SH-SY5Y (cell line): ENCODE measurements at regions not wholly inside any gene's neighbourhood (a gene's known extent, or its start where the extent isn't known, plus 50 kb on each side); places are given as distances from the start of the nearest gene placed in this dataset.

Source experiments
- GATA2 ChIP-seq: IDR thresholded peaks from 2 replicates; pipeline ENCODE4 v1.6.1; 2011; ENCODE audit warnings: mild to moderate bottlenecking, low read depth, low read length
- GATA3 ChIP-seq: IDR thresholded peaks from 2 replicates; pipeline ENCODE4 v1.6.1; 2011; ENCODE audit warnings: low read depth, mild to moderate bottlenecking, low read length, moderate library complexity

DNA sequence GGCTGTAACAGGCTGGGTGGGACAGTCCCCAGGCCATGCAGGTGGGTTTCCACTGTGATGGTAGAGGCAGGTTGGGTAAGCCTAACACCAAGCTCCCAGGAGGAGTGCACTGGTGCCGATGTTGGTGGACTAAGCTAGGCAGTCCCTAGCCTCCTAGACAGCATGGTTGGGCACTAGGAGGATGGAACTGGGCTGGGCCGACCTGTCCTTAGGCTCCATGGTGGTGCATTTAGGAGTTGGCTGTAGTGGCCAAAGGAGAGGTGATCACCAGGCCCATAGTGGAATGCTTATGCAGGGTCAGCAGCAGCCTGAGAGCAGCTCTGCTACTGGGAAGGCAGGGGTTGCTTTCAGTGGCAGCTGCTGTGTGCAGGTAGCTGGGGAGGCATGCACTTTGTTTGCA lies 247.7 kb upstream of the CNTNAP2 start:
- TF ChIP-seq GATA3 = no peak
- no peak for TF ChIP-seq GATA2

DNA sequence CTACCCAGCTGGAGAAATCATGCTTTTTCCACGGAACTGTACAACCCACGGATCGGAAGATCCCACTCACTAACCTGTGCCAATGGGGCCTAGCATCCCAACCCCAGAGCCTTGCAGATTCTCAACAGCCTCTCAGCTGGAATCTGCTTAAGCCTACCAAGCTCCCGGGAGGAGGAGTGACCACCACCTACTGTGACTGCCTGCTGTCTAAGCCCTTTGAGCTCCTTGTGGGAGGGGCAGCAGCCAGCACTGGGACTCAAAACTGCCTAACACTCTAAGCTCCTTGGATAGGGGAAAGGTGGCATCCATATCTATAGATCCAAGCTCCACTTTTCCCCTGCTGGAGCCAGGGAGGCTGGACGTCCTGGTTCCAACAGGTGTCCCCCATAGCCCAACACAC lies 254.4 kb upstream of the CNTNAP2 start:
- TF ChIP-seq GATA3 (no peak), GATA2 (no peak)

DNA sequence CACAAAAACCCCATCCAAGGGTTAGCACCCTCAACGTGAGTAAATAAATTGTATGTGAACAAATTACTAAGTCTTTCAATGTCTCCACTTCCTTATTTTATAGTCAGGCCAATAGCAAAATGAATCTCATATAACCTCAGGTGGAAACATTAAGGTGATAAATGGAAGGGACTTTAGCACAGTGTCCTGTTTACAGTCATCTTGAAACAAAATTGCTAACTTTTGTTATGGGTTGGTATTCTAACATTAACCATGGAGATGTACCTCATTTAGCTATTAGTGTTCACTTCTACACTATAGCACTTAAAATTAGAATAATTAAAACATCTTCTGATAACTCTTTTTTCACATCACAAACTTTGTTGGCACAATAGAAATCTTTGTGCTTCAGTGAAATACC lies 255.8 kb upstream of the CNTNAP2 start:
- TF ChIP-seq GATA2 (no peak), GATA3 (no peak)

DNA sequence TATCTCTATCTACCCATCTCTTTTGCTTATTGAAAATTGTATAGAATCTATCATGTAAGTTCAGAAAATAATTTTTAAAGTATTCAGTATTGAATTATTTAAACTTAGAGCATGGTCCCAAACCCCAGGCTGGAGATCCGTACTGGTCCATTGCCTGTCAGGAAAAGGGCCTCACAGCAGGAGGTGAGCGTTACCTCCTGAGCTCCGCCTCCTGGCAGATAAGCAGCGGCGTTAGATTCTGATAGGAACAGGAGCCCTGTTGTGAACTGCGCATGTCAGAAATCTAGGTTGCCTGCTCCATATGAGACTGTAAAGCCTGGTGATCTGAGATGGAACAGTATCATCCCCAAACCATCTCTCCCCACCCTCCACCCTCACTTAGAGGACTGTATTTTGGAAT lies 266.0 kb upstream of the CNTNAP2 start:
- TF ChIP-seq GATA3 (no peak), GATA2 (no peak)

DNA sequence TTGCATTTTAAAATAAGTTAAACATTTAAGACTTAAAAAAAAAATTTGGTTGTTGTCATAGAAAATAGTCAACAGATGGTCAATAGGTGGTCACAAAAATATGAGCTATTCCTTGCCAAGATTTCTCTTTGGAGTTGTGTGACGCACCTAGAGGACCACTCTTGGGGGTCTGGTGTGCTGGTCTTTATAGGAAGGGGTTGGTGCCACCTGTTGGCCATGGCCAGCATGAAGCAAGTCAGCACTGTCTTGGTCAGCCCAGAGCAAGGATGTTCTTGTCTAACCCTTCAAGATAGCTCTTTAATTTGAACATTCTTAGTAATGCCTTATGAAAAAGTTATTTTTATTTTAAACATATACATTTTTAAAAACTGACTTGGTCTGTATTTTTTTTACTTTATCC lies 267.9 kb upstream of the CNTNAP2 start:
- TF ChIP-seq GATA2 (no peak), GATA3 (no peak)

DNA sequence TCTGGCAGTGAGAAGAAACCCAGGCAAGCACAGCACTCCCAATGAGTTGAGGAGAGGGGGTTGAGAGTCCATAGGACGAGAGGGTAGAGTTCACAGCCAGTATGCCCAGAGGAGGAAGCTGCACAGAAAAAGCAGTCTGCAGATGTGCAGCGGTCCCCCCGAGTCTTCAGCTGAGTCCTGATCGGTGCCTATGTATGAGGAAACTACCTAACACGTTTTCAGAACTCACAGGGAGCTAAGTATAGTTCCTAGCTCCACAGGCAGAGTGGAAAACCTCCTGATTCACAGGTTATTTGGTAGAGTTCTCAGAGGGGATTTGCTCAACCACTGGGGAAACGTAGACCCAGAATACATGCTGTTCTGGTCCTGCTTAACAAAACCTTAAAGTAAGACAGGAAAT lies 271.3 kb upstream of the CNTNAP2 start:
- no peak for TF ChIP-seq GATA3
- no peak for TF ChIP-seq GATA2

DNA sequence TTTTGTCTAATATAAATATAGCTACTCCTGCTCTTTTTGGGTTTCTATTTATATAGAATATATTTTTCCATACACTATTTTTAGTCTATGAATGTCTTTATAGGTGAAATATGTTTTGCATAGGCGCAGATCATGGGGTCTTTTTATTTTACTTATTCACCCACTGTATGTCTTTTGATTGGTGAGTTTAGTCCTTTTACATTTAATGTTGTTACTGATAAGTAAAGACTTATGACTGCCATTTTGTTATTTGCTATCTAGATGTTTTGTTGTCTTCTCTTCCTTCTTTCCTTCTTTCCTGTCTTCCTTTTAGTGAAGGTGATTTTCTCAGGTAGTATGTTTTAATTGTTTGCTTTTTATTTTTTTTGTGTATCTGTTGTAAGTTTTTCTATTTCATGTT lies 276.8 kb upstream of the CNTNAP2 start:
- TF ChIP-seq GATA3 (no peak), GATA2 (no peak)

DNA sequence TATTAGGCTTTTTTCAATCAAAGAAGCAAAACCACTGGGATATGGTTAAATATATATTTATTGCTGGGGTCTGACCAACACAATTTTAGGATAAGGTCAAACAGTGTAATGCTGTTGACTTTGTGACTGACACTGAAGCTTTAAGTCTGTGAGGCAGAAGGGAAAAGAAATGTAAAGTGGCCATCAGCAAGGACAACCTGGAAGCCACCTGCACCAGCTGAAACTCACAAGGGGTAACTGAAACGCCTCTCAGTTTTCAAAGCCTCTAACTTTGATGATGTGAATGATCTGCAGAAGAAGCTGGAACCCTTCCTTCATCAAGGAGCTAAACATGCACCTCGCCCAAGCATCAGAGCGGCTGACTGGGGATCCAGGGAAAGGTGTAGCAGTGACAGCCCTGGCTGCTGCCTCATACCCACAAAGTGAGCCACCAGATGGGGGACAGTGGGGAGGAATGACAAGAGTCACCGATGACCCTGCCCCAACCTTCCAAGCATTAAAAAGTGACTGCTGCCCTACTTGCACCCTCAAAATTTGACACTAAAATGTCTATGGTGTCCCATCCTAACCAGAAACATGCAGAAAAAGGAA lies 284.9 kb upstream of the CNTNAP2 start:
- TF ChIP-seq GATA3 (no peak), GATA2 (no peak)

DNA sequence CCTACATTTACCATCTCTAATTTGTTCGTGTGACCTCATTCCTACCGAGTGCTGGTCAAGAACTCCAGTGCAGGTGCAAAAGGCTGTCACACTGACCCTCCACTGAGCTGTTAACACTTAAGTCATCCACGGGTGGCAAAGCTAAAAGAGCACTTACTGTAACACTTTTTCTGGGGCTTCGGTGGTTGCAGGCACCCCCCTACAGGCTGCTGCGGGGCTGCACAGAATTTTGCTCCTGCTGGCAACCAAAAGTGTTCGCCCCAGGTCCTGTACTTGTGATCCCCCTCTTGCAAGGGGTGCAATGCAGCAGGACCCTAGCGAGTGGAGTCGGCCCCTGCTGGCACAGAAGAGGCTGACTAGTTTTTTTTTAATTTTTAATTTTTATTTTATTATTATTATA lies 298.9 kb upstream of the CNTNAP2 start:
- TF ChIP-seq GATA2 = no peak

DNA sequence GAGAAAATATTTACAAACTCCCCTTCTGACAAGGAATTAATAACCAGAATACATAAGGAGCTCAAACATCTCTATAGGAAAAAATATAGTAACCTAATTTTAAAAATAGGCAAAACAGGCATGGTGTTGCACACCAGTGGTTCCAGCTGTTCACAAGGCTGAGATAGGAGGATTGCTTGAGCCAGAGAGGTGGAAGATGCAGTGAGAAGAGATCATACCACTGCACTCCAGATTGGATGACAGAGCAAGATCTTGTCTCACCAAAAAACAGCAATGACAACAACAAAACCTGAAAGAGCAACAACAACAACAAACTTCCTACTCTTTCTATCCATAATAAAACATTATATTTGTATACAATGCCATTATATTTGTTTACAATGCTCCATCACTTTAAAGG lies 304.4 kb upstream of the CNTNAP2 start:
- no peak for TF ChIP-seq GATA3
- TF ChIP-seq GATA2 = no peak

DNA sequence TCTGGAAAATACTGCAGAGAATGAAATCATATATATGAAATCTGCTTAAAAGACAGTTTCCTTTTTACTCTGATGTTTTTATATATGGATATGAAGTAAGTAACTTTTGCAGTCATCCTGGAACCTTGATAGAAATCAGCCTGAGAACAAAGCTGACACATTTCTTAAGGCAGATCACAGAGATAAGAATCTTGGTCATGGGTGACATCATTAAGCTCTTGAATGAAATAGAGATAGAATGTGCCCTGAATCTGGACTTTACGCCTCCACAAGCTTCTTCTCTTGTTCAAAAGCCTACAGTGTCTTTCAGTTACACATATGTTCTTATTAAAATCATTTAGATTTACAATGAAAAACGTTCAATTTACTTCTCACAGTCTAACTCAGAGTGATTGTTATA lies 319.1 kb upstream of the CNTNAP2 start:
- peak; percentile 40; the same call in 1 of the 2 replicates for TF ChIP-seq GATA3
- no peak for TF ChIP-seq GATA2

DNA sequence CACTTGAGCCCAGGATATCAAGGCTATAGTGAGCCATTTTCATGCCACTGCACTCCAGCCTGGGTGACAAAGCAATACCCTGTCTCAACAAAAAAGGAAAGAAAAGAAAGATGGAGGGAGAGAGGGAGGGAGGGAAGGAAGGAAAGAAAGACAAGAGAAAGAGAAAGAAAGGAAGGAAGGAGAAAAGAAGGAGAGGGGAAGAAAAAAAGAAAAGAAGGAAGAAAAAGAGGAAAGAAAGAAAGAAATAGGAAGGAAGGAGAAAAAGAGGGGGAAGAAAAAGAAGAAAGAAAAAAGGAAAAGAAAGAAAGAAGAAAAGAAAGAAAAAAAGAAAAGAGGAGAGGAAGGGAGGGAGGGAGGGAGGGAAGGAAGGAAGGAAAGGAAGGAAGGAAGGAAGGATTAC lies 321.5 kb upstream of the CNTNAP2 start:
- TF ChIP-seq GATA3 = no peak
- no peak for TF ChIP-seq GATA2

DNA sequence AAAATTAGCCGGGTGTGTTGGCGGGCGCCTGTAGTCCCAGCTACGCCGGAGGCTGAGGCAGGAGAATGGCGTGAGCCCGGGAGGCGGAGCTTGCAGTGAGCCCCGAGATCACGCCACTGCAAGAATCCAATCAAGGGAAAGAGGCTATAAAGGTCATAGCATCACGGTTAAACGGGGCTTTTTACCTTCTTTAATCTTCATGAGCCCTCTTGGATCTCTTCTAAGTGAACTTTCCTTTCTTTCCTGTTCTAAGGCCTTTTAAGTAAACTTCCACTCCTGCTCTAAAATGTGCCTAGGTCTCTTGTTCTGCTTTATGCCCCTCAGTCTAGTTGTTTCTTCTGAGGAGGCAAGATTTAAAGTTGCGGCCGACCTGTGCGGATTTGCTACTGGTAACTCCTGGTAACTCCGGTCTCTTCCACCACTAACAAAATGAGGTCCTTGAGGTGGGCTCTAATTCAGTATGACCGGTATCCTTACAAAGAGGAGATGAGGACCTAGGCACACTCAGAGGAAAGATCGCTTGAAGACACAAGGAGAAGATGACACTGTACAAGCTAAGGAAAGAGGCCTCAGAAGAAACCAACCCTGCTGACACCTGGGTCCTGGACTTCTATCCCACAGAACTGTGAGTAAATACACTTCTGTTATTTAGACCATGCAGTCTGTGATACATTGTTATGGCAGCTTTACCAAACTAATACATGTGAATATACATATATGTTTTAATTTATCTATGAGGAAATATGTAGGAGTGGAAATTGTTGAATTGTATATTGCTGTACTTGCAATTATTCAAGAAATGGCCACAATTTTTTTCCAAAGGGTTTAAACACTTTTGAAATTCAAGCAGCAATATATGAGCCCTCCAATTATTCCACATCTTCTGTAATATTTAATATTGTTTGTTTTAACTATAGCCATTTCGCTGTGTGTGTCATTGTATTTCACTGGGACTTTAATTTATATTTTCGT lies 331.5 kb upstream of the CNTNAP2 start:
- no peak for TF ChIP-seq GATA3
- no peak for TF ChIP-seq GATA2

DNA sequence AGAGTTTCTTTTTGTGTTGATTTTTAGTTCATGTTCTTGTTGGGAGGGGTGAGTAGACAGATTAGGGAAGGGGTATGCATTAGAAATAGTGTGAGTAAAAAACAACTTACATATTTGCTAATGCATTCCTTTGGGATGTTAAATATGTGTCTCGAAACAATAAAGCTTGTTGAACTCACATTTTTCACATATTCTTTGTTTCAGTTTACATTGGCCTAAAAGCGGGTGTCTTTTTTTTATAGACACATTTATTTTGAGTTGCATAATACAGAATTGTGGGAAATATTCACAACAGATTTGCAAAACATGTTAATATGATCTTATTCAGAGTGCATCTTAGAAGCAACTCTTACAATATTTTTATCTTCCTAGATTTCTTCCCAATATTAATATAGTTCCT lies 337.5 kb upstream of the CNTNAP2 start:
- TF ChIP-seq GATA3 = no peak
- TF ChIP-seq GATA2 = no peak

DNA sequence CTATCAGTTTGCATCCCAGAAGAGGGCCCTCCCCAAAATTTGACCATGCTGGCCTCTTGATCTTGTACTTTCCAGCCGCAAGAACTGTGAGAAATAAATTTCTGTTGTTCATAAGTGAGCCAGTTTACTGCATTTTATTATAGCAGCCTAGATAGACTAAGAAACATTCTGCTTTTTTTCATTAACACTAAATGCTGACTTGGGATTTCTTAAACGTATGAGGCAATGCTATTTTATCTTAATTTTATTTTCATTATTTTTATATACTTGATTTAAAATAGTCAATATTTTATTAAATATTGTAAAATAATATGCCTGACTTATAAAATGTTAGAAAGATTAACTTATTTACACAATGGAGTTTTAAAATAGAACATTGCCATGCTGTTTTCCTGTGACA lies 341.8 kb upstream of the CNTNAP2 start:
- no peak for TF ChIP-seq GATA2
- no peak for TF ChIP-seq GATA3

DNA sequence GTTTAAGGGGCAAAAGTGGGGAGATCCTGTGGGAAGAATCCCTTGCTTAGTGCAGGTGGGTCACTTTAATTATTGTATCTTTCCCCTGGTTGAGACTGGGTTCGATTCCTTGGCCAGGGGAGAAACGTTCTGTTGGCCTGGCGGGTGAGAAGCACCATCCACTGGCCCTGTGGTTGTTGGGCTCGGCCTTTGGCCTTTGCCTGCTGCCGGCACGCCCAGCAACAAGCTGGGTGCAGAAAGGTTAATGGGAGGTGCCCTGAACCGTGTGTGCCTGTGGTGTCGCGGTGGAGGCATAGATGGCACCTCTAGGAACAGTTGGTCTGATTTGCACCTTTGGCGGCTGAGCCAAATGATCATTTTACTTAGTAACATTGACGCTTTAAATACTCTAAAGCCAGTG lies 363.6 kb upstream of the CNTNAP2 start:
- no peak for TF ChIP-seq GATA2
- TF ChIP-seq GATA3 = no peak
